H9 (cell line): ENCODE measurements at regions not wholly inside any gene's neighbourhood (a gene's known extent, or its start where the extent isn't known, plus 50 kb on each side); places are given as distances from the start of the nearest gene placed in this dataset.

Source experiments
- DNase-seq: peaks from one replicate; pipeline ENCODE4 v3.0.0-alpha.2; 2017
- H2AFZ ChIP-seq: one replicate; pipeline ENCODE4 v1.6.1; 2013; ENCODE audit warnings: mild to moderate bottlenecking, low read length, control low read depth, moderate library complexity
- H2AK5ac ChIP-seq: 2 replicates; pipeline ENCODE4 v1.6.1; 2013; ENCODE audit warnings: low read length, control low read depth, mixed read lengths; ENCODE audit not compliant: insufficient read length
- H2BK120ac ChIP-seq: one replicate; pipeline ENCODE4 v1.6.1; 2013; ENCODE audit warnings: low read depth, mild to moderate bottlenecking, low read length, control low read depth, inconsistent platforms; ENCODE audit not compliant: poor library complexity, severe bottlenecking
- H2BK12ac ChIP-seq: 2 replicates; pipeline ENCODE4 v1.6.1; 2013; ENCODE audit warnings: low read length, control low read depth, mixed read lengths, low read depth; ENCODE audit not compliant: insufficient read length
- H2BK15ac ChIP-seq: 2 replicates; pipeline ENCODE4 v1.6.1; 2013; ENCODE audit warnings: low read depth, low read length, control low read depth
- H2BK20ac ChIP-seq: one replicate; pipeline ENCODE4 v1.6.1; 2013; ENCODE audit warnings: low read depth, mild to moderate bottlenecking, low read length, control low read depth, inconsistent platforms; ENCODE audit not compliant: poor library complexity, severe bottlenecking
- H2BK5ac ChIP-seq: 2 replicates; pipeline ENCODE4 v1.6.1; 2013; ENCODE audit warnings: low read length, control low read depth, mixed read lengths; ENCODE audit not compliant: insufficient read length
- H3K14ac ChIP-seq: 2 replicates; pipeline ENCODE4 v1.6.1; 2013; ENCODE audit warnings: low read length, control low read depth; ENCODE audit not compliant: insufficient read depth
- H3K18ac ChIP-seq: 2 replicates; pipeline ENCODE4 v1.6.1; 2013; ENCODE audit warnings: low read depth, mild to moderate bottlenecking, mixed read lengths, low read length, control low read depth; ENCODE audit not compliant: insufficient read length
- H3K23ac ChIP-seq: 2 replicates; pipeline ENCODE4 v1.6.1; 2013; ENCODE audit warnings: low read length, control low read depth, mixed read lengths, low read depth; ENCODE audit not compliant: insufficient read length
- H3K23me2 ChIP-seq: 2 replicates; pipeline ENCODE4 v1.6.1; 2013; ENCODE audit warnings: low read depth, mild to moderate bottlenecking, mixed read lengths, low read length, control low read depth; ENCODE audit not compliant: insufficient read length, poor library complexity, severe bottlenecking
- H3K27ac ChIP-seq: 2 replicates; pipeline ENCODE4 v1.5.1; 2013; ENCODE audit warnings: low read length, control low read depth, mixed read lengths, low read depth; ENCODE audit not compliant: insufficient read length
- H3K27me3 ChIP-seq: 2 replicates; pipeline ENCODE4 v1.6.1; 2013; ENCODE audit warnings: low read length, control low read depth, inconsistent platforms; ENCODE audit not compliant: insufficient read depth
- H3K4ac ChIP-seq: 2 replicates; pipeline ENCODE4 v1.6.1; 2013; ENCODE audit warnings: low read depth, mild to moderate bottlenecking, control low read depth, inconsistent platforms, low read length, moderate library complexity
- H3K4me1 ChIP-seq: 2 replicates; pipeline ENCODE4 v1.6.1; 2013; ENCODE audit warnings: low read length, control low read depth, inconsistent platforms; ENCODE audit not compliant: insufficient read depth
- H3K4me2 ChIP-seq: 2 replicates; pipeline ENCODE4 v1.6.1; 2013; ENCODE audit warnings: low read length, control low read depth, mixed read lengths; ENCODE audit not compliant: insufficient read length, insufficient read depth
- H3K56ac ChIP-seq: 2 replicates; pipeline ENCODE4 v1.6.1; 2013; ENCODE audit warnings: low read depth, mild to moderate bottlenecking, mixed read lengths, low read length, control low read depth; ENCODE audit not compliant: insufficient read length
- H3K79me1 ChIP-seq: 2 replicates; pipeline ENCODE4 v1.6.1; 2013; ENCODE audit warnings: low read depth, mild to moderate bottlenecking, moderate library complexity, low read length, control low read depth, inconsistent platforms; ENCODE audit not compliant: insufficient read depth, poor library complexity, severe bottlenecking
- H3K79me2 ChIP-seq: 2 replicates; pipeline ENCODE4 v1.6.1; 2013; ENCODE audit warnings: low read length, control low read depth, inconsistent platforms; ENCODE audit not compliant: insufficient read depth
- H3K9ac ChIP-seq: 2 replicates; pipeline ENCODE4 v1.6.1; 2013; ENCODE audit warnings: low read length, control low read depth, mixed read lengths; ENCODE audit not compliant: insufficient read length; ENCODE audit errors: extremely low read depth
- H3K9me3 ChIP-seq: one replicate; pipeline ENCODE4 v1.6.1; 2013; ENCODE audit warnings: low read depth, low read length, inconsistent platforms; ENCODE audit not compliant: control insufficient read depth
- H3T11ph ChIP-seq: one replicate; pipeline ENCODE4 v1.6.1; 2013; ENCODE audit warnings: mild to moderate bottlenecking, low read length, control low read depth, inconsistent platforms
- H4K20me1 ChIP-seq: one replicate; pipeline ENCODE4 v1.6.1; 2013; ENCODE audit not compliant: control insufficient read depth, insufficient read length, insufficient read depth
- H4K5ac ChIP-seq: 2 replicates; pipeline ENCODE4 v1.6.1; 2013; ENCODE audit warnings: low read depth, mild to moderate bottlenecking, mixed read lengths, low read length, control low read depth; ENCODE audit not compliant: insufficient read length
- H4K8ac ChIP-seq: replicated peaks from 2 replicates; pipeline ENCODE4 v1.6.1; 2013; ENCODE audit warnings: low read length, control low read depth, mixed read lengths, low read depth; ENCODE audit not compliant: insufficient read length
- H4K91ac ChIP-seq: 2 replicates; pipeline ENCODE4 v1.6.1; 2013; ENCODE audit warnings: low read depth, mild to moderate bottlenecking, moderate library complexity, mixed read lengths, low read length, control low read depth; ENCODE audit not compliant: insufficient read length
- H3K27ac Mint-ChIP-seq, 3 experiments: 2 replicates in 2 of 3; 3 replicates in 1 of 3; pipeline ENCODE4 v1.8.0; 2020 to 2021; ENCODE audit warnings: mixed read lengths in 3 of 3, mild to moderate bottlenecking in 1 of 3, moderate library complexity in 1 of 3
- H3K27me3 Mint-ChIP-seq: 2 replicates; pipeline ENCODE4 v1.8.0; 2021; ENCODE audit warnings: low read depth, mild to moderate bottlenecking, moderate library complexity, mixed read lengths
- H3K36me3 Mint-ChIP-seq, 3 experiments: 2 replicates in 2 of 3; 3 replicates in 1 of 3; pipeline ENCODE4 v1.8.0; 2020 to 2021; ENCODE audit warnings: low read depth in 3 of 3, mixed read lengths in 3 of 3; ENCODE audit not compliant: insufficient read depth in 1 of 3
- H3K4me1 Mint-ChIP-seq, 2 experiments: 2 replicates each; pipeline ENCODE4 v1.8.0; 2020; ENCODE audit warnings: mixed read lengths in 2 of 2
- H3K4me3 Mint-ChIP-seq, 2 experiments: 2 replicates in 1 of 2; 3 replicates in 1 of 2; pipeline ENCODE4 v1.8.0; 2020 to 2021; ENCODE audit warnings: mild to moderate bottlenecking in 2 of 2, mixed read lengths in 2 of 2, moderate library complexity in 1 of 2
- H3K9me3 Mint-ChIP-seq, 2 experiments: 2 replicates in 1 of 2; 3 replicates in 1 of 2; pipeline ENCODE4 v1.8.0; 2020; ENCODE audit warnings: mild to moderate bottlenecking in 2 of 2, mixed read lengths in 2 of 2, moderate library complexity in 1 of 2
- WGBS: extraction: QIAGEN DNeasy Blood & Tissue Kit; methylation state at CpG from one replicate; pipeline ENCODE4 v1.1.7; 2013; ENCODE audit warnings: missing lambda C conversion rate, low lambda C conversion rate, mixed read lengths; ENCODE audit not compliant: insufficient read length; ENCODE audit errors: extremely low coverage; 5-methylcytosine and 5-hydroxymethylcytosine counted together
- TF ChIP-seq, protein P1 (sequence below): fragments of 200-600 bp; sonication (generic); conservative IDR thresholded peaks from 3 replicates; pipeline ENCODE4 v1.8.0; 2021; ENCODE audit warnings: antibody characterized with exemption, mild to moderate bottlenecking

DNA sequence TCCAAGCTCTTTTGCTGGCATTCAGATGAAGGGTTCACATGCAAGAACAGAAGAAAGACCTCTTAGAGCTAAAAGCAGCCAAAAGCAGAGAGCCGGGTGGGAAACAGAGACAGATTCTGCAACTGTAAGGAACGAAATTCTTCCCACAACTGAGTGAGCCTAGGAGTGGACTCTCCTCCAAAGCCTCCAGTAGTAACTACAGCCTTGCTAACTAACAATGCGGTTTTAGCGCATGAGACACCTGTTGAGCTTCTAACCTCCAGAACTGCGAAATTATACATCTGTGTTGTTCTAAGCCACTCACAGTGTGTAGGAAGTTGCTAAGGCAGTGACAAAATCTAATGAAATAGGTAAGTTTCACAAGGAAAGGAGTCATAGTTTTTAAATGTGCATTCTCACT is 98.1 kb upstream of the SLITRK1 start:
- Histone ChIP-seq H3K14ac (no peak overlapping the region), H3K4ac (no peak overlapping the region), H4K5ac (no peak overlapping the region), H3K79me1 (no peaks in the 10 kb centered on the region), H2AK5ac (no peak overlapping the region), H2BK20ac (no peak overlapping the region), H3K9ac (no peak overlapping the region), H4K8ac (no peak overlapping the region), H3K56ac (no peak overlapping the region), H2BK120ac (no peak overlapping the region), H3K9me3 (no peaks in the 10 kb centered on the region), H2AFZ (peak overlapping the region; percentile 40), H4K20me1 (no peaks in the 10 kb centered on the region), H3K23ac (no peak overlapping the region), H3K4me1 (peaks cover 5% of the 10 kb centered on the region; the same call in 1 of the 2 replicates), H2BK12ac (no peak overlapping the region), H4K91ac (no peak overlapping the region), H3K23me2 (no peaks in the 10 kb centered on the region), H3K27me3 (no peaks in the 10 kb centered on the region), H2BK5ac (no peak overlapping the region), H3K27ac (no peak overlapping the region), H3K18ac (no peak overlapping the region), H3K79me2 (no peaks in the 10 kb centered on the region), H3K4me2 (no peak overlapping the region), H2BK15ac (no peak overlapping the region), H3T11ph (no peak overlapping the region)
- no CpG with 5 or more reads among the region's 5 CpGs for WGBS
- TF ChIP-seq, protein P1, sequence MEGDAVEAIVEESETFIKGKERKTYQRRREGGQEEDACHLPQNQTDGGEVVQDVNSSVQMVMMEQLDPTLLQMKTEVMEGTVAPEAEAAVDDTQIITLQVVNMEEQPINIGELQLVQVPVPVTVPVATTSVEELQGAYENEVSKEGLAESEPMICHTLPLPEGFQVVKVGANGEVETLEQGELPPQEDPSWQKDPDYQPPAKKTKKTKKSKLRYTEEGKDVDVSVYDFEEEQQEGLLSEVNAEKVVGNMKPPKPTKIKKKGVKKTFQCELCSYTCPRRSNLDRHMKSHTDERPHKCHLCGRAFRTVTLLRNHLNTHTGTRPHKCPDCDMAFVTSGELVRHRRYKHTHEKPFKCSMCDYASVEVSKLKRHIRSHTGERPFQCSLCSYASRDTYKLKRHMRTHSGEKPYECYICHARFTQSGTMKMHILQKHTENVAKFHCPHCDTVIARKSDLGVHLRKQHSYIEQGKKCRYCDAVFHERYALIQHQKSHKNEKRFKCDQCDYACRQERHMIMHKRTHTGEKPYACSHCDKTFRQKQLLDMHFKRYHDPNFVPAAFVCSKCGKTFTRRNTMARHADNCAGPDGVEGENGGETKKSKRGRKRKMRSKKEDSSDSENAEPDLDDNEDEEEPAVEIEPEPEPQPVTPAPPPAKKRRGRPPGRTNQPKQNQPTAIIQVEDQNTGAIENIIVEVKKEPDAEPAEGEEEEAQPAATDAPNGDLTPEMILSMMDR = no peak
- Mint-ChIP-seq H3K4me1 (peaks cover 11 to 20% of the 10 kb centered on the region in 2 experiments), H3K27me3 (no peaks in the 10 kb centered on the region), H3K27ac (peak overlapping the region in 2 of 3 experiments; percentile 52 to 80; a peak in 3 of 7 replicates), H3K36me3 (no peaks in the 10 kb centered on the region), H3K4me3 (no peak overlapping the region), H3K9me3 (no peaks in the 10 kb centered on the region)
- DNase-seq = no peak
